Prostate gland (tissue), 2 donors: ENCODE measurements at regions not wholly inside any gene's neighbourhood (a gene's known extent, or its start where the extent isn't known, plus 50 kb on each side); places are given as distances from the start of the nearest gene placed in this dataset.

Experiments
- DNase-seq: peaks from one replicate; pipeline ENCODE4 v3.0.0-alpha.2; 2019; ENCODE audit warnings: low spot score
- H3K27ac ChIP-seq, 2 donors: fragments of 200-600 bp; sonication (generic); 2 replicates each; pipeline ENCODE4 v1.5.1; 2017 to 2019
- H3K27me3 ChIP-seq: fragments of 200-600 bp; sonication (generic); replicated peaks from 2 replicates; pipeline ENCODE4 v1.5.1; 2019; ENCODE audit not compliant: insufficient read depth
- H3K36me3 ChIP-seq, 2 donors: fragments of 200-600 bp; sonication (generic); 1 replicate in 1 of 2; 2 replicates in 1 of 2; pipeline versions ENCODE4 v1.5.1 to v1.8.1; 2017 to 2019
- H3K4me1 ChIP-seq: fragments of 200-600 bp; sonication (generic); replicated peaks from 2 replicates; pipeline ENCODE4 v1.5.1; 2019
- H3K4me3 ChIP-seq, 2 donors: fragments of 200-600 bp; sonication (generic); 2 replicates each; pipeline ENCODE4 v1.5.1; 2017 to 2019
- H3K9me3 ChIP-seq: fragments of 200-600 bp; sonication (generic); 2 replicates; pipeline ENCODE4 v1.5.1; 2017
- CTCF ChIP-seq, 4 experiments: fragments of 200-600 bp in 2 of 4; fragments of 450-650 bp in 2 of 4; sonication (generic) in 2 of 4; IDR thresholded peaks; 1 replicate in 3 of 4; 2 replicates in 1 of 4; pipeline ENCODE4 v1.5.1; 2016 to 2019; ENCODE audit warnings: antibody characterized with exemption in 4 of 4, mild to moderate bottlenecking in 2 of 4, moderate library complexity in 2 of 4
- POLR2A ChIP-seq: fragments of 450-650 bp; IDR thresholded peaks from one replicate; pipeline ENCODE4 v1.6.1; 2016; ENCODE audit warnings: antibody characterized with exemption, mild to moderate bottlenecking
- POLR2AphosphoS5 ChIP-seq: sonication (generic); formaldehyde crosslinking; IDR thresholded peaks from one replicate; pipeline ENCODE4 v1.6.1; 2017; ENCODE audit warnings: antibody characterized with exemption
- WGBS: methylation state at CpG from one replicate; pipeline ENCODE4 v1.1.5; 2018; 5-methylcytosine and 5-hydroxymethylcytosine counted together
- intact Hi-C: fragments of 100-400 bp; cut with DNase I; formaldehyde crosslinking; loops from one replicate; pipeline ENCODE4 v1.14.2; 2022

GRCh38 chr13:60755380-60756163 lies 358.6 kb downstream of the TDRD3 start:
- Histone ChIP-seq H3K4me1 (no peaks in the 10 kb centered on the region), H3K27me3 (no peaks in the 10 kb centered on the region), H3K27ac (no peak overlapping the region), H3K4me3 (no peak overlapping the region), H3K36me3 (no peaks in the 10 kb centered on the region), H3K9me3 (no peaks in the 10 kb centered on the region)
- intact Hi-C loops: no loop called here
- WGBS: 42% methylated on average over 4 of the region's 4 CpGs
- TF ChIP-seq POLR2A (no peak), CTCF (IDR thresholded peaks at IDR 0.05) (peak in 1 of 4 experiments; percentile 24)
- no peak for DNase-seq

- no peak for TF ChIP-seq CTCF (IDR thresholded peaks at IDR 0.05)
- TF ChIP-seq POLR2A: no peak
- TF ChIP-seq POLR2AphosphoS5: no peak
- Histone ChIP-seq H3K27me3 (no peaks in the 10 kb centered on the region), H3K4me3 (no peak overlapping the region), H3K4me1 (no peaks in the 10 kb centered on the region), H3K36me3 (no peaks in the 10 kb centered on the region), H3K9me3 (no peaks in the 10 kb centered on the region), H3K27ac (no peak overlapping the region)
- intact Hi-C loops: no loop called here
- WGBS: 67% methylated on average over 10 of the region's 10 CpGs
- no peak for DNase-seq
These were observed 357.4 kb downstream of the TDRD3 start for GRCh38 chr13:60754211-60755090.

- WGBS: 91% methylated on average over 1 of the region's 1 CpG
- H3K27ac ChIP-seq: no peak overlapping the region
- DNase-seq: no peak
- no peak for TF ChIP-seq POLR2AphosphoS5
- TF ChIP-seq POLR2A: no peak
- TF ChIP-seq CTCF (IDR thresholded peaks at IDR 0.05): no peak
- H3K27me3 ChIP-seq: no peaks in the 10 kb centered on the region
- H3K4me3 ChIP-seq: no peak overlapping the region
- intact Hi-C loops: no loop called here
- no peaks in the 10 kb centered on the region for H3K36me3 ChIP-seq
- no peaks in the 10 kb centered on the region for H3K9me3 ChIP-seq
- H3K4me1 ChIP-seq: no peaks in the 10 kb centered on the region
These were observed 356.6 kb downstream of the TDRD3 start for GRCh38 chr13:60753641-60754040.

GRCh38 chr13:60745343-60745742 lies 348.3 kb downstream of the TDRD3 start:
- 64% methylated on average over 3 of the region's 3 CpGs for WGBS
- Histone ChIP-seq H3K36me3 (no peaks in the 10 kb centered on the region), H3K27ac (no peak overlapping the region), H3K27me3 (no peaks in the 10 kb centered on the region), H3K4me3 (no peak overlapping the region), H3K4me1 (no peaks in the 10 kb centered on the region), H3K9me3 (no peaks in the 10 kb centered on the region)
- intact Hi-C loops: no loop called here
- TF ChIP-seq POLR2AphosphoS5 (no peak), POLR2A (no peak), CTCF (IDR thresholded peaks at IDR 0.05) (no peak)
- DNase-seq: no peak
